SK-N-SH treated with all-trans-retinoic acid at 6 μM for 48 hours (cell line): ENCODE measurements at regions not wholly inside any gene's neighbourhood (a gene's known extent, or its start where the extent isn't known, plus 50 kb on each side); places are given as distances from the start of the nearest gene placed in this dataset.

Source experiments
- ATAC-seq: fragments of 200-7000 bp; cut with Tn5 transposase; 3 replicates; pipeline ENCODE4 v1.9.1; 2020; ENCODE audit warnings: mild to moderate bottlenecking, moderate library complexity
- ARNTL ChIP-seq: fragments of 450-650 bp; formaldehyde crosslinking; IDR thresholded peaks from 2 replicates; pipeline ENCODE4 v1.5.0; 2020; ENCODE audit warnings: low read depth, mild to moderate bottlenecking, moderate library complexity, borderline replicate concordance
- BACH2 ChIP-seq: fragments of 250-450 bp; sonication (Bioruptor Pico); IDR thresholded peaks from 2 replicates; pipeline ENCODE4 v1.9.0; 2021; ENCODE audit warnings: mild to moderate bottlenecking, borderline replicate concordance
- CREB5 ChIP-seq: fragments of 250-450 bp; sonication (Bioruptor Pico); IDR thresholded peaks from 2 replicates; pipeline ENCODE4 v1.5.1; 2020; ENCODE audit warnings: low read depth, mild to moderate bottlenecking, moderate library complexity
- CSRNP3 ChIP-seq: fragments of 250-450 bp; sonication (Bioruptor Pico); IDR thresholded peaks from 2 replicates; pipeline ENCODE4 v1.5.1; 2021; ENCODE audit warnings: mild to moderate bottlenecking, moderate library complexity
- ESRRG ChIP-seq: fragments of 250-450 bp; sonication (Bioruptor Pico); IDR thresholded peaks from 2 replicates; pipeline ENCODE4 v1.6.1; 2021; ENCODE audit warnings: mild to moderate bottlenecking
- ISL1 ChIP-seq: fragments of 250-450 bp; sonication (Bioruptor Pico); IDR thresholded peaks from 2 replicates; pipeline ENCODE4 v2.1.2; 2022; ENCODE audit warnings: mild to moderate bottlenecking, moderate library complexity
- OSR1 ChIP-seq: fragments of 250-450 bp; sonication (Bioruptor Pico); IDR thresholded peaks from 2 replicates; pipeline ENCODE4 v1.8.0; 2022; ENCODE audit warnings: moderate library complexity, mild to moderate bottlenecking, inconsistent platforms
- POU6F1 ChIP-seq: fragments of 250-450 bp; sonication (Bioruptor Pico); IDR thresholded peaks from 2 replicates; pipeline ENCODE4 v1.8.0; 2021; ENCODE audit warnings: low read depth, mild to moderate bottlenecking, moderate library complexity, borderline replicate concordance
- PPARA ChIP-seq: fragments of 250-450 bp; sonication (Bioruptor Pico); IDR thresholded peaks from 2 replicates; pipeline ENCODE4 v1.5.0; 2020; ENCODE audit warnings: mild to moderate bottlenecking, borderline replicate concordance
- RARB ChIP-seq: fragments of 250-450 bp; sonication (Bioruptor Pico); IDR thresholded peaks from 2 replicates; pipeline ENCODE4 v1.8.0; 2021; ENCODE audit warnings: mild to moderate bottlenecking, moderate library complexity
- TCF4 ChIP-seq: fragments of 250-450 bp; sonication (Bioruptor Pico); IDR thresholded peaks from 2 replicates; pipeline ENCODE4 v1.8.0; 2021; ENCODE audit warnings: mild to moderate bottlenecking, moderate library complexity, borderline replicate concordance
- TOX ChIP-seq: fragments of 250-450 bp; sonication (Bioruptor Pico); IDR thresholded peaks from 2 replicates; pipeline ENCODE4 v1.8.0; 2021; ENCODE audit warnings: mild to moderate bottlenecking, moderate library complexity, borderline replicate concordance
- ZNF70 ChIP-seq: fragments of 450-650 bp; formaldehyde crosslinking; IDR thresholded peaks from 2 replicates; pipeline ENCODE4 v1.5.0; 2020; ENCODE audit warnings: mild to moderate bottlenecking, moderate library complexity
- ZNF8 ChIP-seq: fragments of 450-650 bp; formaldehyde crosslinking; IDR thresholded peaks from 2 replicates; pipeline ENCODE4 v1.5.0; 2020; ENCODE audit warnings: mild to moderate bottlenecking, moderate library complexity
- TF ChIP-seq, protein P1 (sequence below): fragments of 250-450 bp; sonication (Bioruptor Pico); IDR thresholded peaks from 2 replicates; pipeline ENCODE4 v1.5.0; 2020; ENCODE audit warnings: mild to moderate bottlenecking, moderate library complexity
- TF ChIP-seq, protein P2 (sequence below): fragments of 250-450 bp; sonication (Bioruptor Pico); IDR thresholded peaks from 2 replicates; pipeline ENCODE4 v1.8.0; 2020; ENCODE audit warnings: mild to moderate bottlenecking, moderate library complexity, borderline replicate concordance

DNA sequence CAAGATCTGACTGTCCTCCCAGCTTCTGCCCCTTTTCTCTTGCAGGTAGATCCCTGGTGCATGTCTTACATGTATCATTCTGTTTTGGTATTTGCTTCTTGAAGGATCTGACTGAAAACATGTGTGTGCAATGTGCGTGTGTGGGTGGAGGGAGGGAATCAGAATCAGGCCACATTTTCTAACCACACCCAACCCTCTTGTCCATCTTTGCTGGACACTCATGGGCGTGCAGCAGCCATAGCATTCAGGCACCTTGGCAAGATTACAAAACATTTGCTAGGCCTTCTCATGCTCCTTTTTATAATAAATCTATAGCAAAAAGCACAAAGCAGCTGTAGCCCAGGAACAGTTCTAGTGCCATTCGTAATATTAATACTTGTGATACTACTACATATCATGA is 233.6 kb upstream of the E2F7 start:
- TF ChIP-seq BACH2 (CRISPR knock-in tag) (no peak), CREB5 (no peak), ARNTL (CRISPR knock-in tag) (no peak), PPARA (CRISPR knock-in tag) (no peak), CSRNP3 (CRISPR knock-in tag) (no peak), TCF4 (CRISPR knock-in tag) (no peak), POU6F1 (CRISPR knock-in tag) (no peak), ESRRG (no peak), ZNF70 (CRISPR knock-in tag) (no peak), ZNF8 (CRISPR knock-in tag) (no peak)
- TF ChIP-seq, protein P1, sequence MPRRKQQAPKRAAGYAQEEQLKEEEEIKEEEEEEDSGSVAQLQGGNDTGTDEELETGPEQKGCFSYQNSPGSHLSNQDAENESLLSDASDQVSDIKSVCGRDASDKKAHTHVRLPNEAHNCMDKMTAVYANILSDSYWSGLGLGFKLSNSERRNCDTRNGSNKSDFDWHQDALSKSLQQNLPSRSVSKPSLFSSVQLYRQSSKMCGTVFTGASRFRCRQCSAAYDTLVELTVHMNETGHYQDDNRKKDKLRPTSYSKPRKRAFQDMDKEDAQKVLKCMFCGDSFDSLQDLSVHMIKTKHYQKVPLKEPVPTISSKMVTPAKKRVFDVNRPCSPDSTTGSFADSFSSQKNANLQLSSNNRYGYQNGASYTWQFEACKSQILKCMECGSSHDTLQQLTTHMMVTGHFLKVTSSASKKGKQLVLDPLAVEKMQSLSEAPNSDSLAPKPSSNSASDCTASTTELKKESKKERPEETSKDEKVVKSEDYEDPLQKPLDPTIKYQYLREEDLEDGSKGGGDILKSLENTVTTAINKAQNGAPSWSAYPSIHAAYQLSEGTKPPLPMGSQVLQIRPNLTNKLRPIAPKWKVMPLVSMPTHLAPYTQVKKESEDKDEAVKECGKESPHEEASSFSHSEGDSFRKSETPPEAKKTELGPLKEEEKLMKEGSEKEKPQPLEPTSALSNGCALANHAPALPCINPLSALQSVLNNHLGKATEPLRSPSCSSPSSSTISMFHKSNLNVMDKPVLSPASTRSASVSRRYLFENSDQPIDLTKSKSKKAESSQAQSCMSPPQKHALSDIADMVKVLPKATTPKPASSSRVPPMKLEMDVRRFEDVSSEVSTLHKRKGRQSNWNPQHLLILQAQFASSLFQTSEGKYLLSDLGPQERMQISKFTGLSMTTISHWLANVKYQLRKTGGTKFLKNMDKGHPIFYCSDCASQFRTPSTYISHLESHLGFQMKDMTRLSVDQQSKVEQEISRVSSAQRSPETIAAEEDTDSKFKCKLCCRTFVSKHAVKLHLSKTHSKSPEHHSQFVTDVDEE (CRISPR knock-in tag) = no peak
- no peak for ATAC-seq

DNA sequence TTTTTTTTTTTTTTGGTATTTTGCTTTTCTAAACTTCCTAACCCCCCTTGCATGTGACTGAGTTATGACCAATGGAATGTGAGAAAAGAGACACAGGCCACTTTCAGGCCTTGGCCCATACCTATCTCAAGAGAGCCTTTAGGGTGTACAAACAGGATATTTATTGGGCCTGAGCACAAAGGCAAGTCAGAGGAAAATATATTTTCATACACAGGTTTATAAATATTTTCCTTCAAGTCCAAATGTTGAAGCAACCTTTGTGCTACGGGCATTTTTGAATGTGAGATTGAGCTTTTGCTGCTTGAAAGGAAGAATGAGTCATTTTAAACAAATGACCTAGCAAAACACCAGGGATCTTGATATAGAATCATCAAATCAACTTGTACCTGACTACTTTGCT is 228.6 kb upstream of the E2F7 start:
- TF ChIP-seq RARB (CRISPR knock-in tag) = no peak
- no peak for TF ChIP-seq ZNF70 (CRISPR knock-in tag)
- TF ChIP-seq ISL1 (CRISPR knock-in tag) = no peak
- no peak for TF ChIP-seq OSR1
- TF ChIP-seq ESRRG = no peak
- no peak for TF ChIP-seq ZNF8 (CRISPR knock-in tag)
- TF ChIP-seq ARNTL (CRISPR knock-in tag) = no peak
- no peak for TF ChIP-seq BACH2 (CRISPR knock-in tag)
- TF ChIP-seq PPARA (CRISPR knock-in tag) = no peak
- TF ChIP-seq TOX (CRISPR knock-in tag) = no peak
- TF ChIP-seq, protein P1 (CRISPR knock-in tag) = no peak
- TF ChIP-seq POU6F1 (CRISPR knock-in tag) = no peak
- TF ChIP-seq, protein P2, sequence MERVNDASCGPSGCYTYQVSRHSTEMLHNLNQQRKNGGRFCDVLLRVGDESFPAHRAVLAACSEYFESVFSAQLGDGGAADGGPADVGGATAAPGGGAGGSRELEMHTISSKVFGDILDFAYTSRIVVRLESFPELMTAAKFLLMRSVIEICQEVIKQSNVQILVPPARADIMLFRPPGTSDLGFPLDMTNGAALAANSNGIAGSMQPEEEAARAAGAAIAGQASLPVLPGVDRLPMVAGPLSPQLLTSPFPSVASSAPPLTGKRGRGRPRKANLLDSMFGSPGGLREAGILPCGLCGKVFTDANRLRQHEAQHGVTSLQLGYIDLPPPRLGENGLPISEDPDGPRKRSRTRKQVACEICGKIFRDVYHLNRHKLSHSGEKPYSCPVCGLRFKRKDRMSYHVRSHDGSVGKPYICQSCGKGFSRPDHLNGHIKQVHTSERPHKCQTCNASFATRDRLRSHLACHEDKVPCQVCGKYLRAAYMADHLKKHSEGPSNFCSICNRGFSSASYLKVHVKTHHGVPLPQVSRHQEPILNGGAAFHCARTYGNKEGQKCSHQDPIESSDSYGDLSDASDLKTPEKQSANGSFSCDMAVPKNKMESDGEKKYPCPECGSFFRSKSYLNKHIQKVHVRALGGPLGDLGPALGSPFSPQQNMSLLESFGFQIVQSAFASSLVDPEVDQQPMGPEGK = no peak
- TF ChIP-seq, all 23 proteins: peak for 0
- ATAC-seq = peak; percentile 70
